Esophagus muscularis mucosa (tissue), 4 donors: ENCODE measurements at regions not wholly inside any gene's neighbourhood (a gene's known extent, or its start where the extent isn't known, plus 50 kb on each side); places are given as distances from the start of the nearest gene placed in this dataset.
"Not testable (repeated sequence)": the region's sequence is repeated elsewhere in the genome, so short reads cannot be mapped to it uniquely, and the experiment has no call there.

Experiments
- DNase-seq: peaks from one replicate; pipeline ENCODE4 v3.0.0-alpha.2; 2017; ENCODE audit errors: extremely low spot score
- H3K27ac ChIP-seq, 4 donors: fragments of 200-600 bp; sonication (generic); replicated peaks in 1 of 4; 1 replicate in 3 of 4; 2 replicates in 1 of 4; pipeline ENCODE4 v1.5.1; 2016 to 2019; ENCODE audit warnings: mild to moderate bottlenecking in 1 of 4
- H3K27me3 ChIP-seq, 4 donors: fragments of 200-600 bp; sonication (generic); one replicate each; pipeline versions ENCODE4 v1.5.1 to v1.6.0; 2016 to 2019
- H3K36me3 ChIP-seq, 4 donors: fragments of 200-600 bp; sonication (generic); one replicate each; pipeline ENCODE4 v1.5.1; 2016 to 2019
- H3K4me1 ChIP-seq, 4 donors: fragments of 200-600 bp; sonication (generic); one replicate each; pipeline ENCODE4 v1.5.1; 2016 to 2019
- H3K4me3 ChIP-seq, 4 donors: fragments of 200-600 bp; sonication (generic); 1 replicate in 2 of 4; 2 replicates in 2 of 4; pipeline ENCODE4 v1.5.1; 2016 to 2019; ENCODE audit warnings: mild to moderate bottlenecking in 4 of 4, moderate library complexity in 1 of 4
- H3K9me3 ChIP-seq, 4 donors: fragments of 200-600 bp; sonication (generic); 1 replicate in 3 of 4; 2 replicates in 1 of 4; pipeline ENCODE4 v1.5.1; 2016 to 2019
- EP300 ChIP-seq: sonication (generic); formaldehyde crosslinking; IDR thresholded peaks from one replicate; pipeline ENCODE4 v1.6.1; 2017; ENCODE audit warnings: antibody characterized with exemption
- POLR2A ChIP-seq: fragments of 450-650 bp; IDR thresholded peaks from one replicate; pipeline ENCODE4 v1.6.1; 2017; ENCODE audit warnings: antibody characterized with exemption, moderate library complexity, mild to moderate bottlenecking, low read depth
- POLR2AphosphoS5 ChIP-seq, 2 donors: sonication (generic); formaldehyde crosslinking; IDR thresholded peaks; one replicate each; pipeline ENCODE4 v1.6.1; 2017; ENCODE audit warnings: antibody characterized with exemption in 2 of 2
- WGBS: methylation state at CpG from one replicate; pipeline ENCODE4 v1.1.5; 2018; 5-methylcytosine and 5-hydroxymethylcytosine counted together
- intact Hi-C: fragments of 100-400 bp; cut with DNase I; formaldehyde crosslinking; loops from one replicate; pipeline ENCODE4 v1.15.1; 2023
- TF ChIP-seq, protein P1 (sequence below), 3 experiments: fragments of 200-600 bp in 2 of 3; fragments of 450-650 bp in 1 of 3; sonication (generic) in 2 of 3; IDR thresholded peaks; one replicate each; pipeline ENCODE4 v1.5.1; 2017 to 2019; ENCODE audit warnings: antibody characterized with exemption in 3 of 3, mild to moderate bottlenecking in 2 of 3, moderate library complexity in 1 of 3

DNA sequence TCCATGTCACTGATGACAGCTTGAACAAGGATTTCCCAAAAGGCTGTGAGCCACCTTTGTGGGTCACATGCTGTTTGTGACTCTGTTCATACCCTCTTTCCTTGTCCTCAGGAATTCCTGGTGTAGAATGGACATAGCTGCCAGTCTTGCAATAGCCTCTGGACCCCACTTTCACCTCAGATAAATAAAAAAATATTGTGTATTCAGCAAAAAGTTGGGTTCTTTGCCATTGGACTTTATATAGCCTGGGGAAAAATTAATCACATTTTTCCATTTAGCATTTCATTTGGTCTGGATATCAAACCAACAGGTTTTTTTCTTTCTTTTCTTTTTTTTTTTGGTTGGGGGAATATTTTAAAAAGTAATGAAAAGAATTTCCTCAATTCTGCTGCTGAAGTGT is 144.8 kb downstream of the PDCD6IP start:
- TF ChIP-seq POLR2A (no peak), EP300 (no peak), POLR2AphosphoS5 (IDR thresholded peaks at IDR 0.05) (no peak)
- TF ChIP-seq, protein P1, sequence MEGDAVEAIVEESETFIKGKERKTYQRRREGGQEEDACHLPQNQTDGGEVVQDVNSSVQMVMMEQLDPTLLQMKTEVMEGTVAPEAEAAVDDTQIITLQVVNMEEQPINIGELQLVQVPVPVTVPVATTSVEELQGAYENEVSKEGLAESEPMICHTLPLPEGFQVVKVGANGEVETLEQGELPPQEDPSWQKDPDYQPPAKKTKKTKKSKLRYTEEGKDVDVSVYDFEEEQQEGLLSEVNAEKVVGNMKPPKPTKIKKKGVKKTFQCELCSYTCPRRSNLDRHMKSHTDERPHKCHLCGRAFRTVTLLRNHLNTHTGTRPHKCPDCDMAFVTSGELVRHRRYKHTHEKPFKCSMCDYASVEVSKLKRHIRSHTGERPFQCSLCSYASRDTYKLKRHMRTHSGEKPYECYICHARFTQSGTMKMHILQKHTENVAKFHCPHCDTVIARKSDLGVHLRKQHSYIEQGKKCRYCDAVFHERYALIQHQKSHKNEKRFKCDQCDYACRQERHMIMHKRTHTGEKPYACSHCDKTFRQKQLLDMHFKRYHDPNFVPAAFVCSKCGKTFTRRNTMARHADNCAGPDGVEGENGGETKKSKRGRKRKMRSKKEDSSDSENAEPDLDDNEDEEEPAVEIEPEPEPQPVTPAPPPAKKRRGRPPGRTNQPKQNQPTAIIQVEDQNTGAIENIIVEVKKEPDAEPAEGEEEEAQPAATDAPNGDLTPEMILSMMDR (IDR thresholded peaks at IDR 0.05): no peak
- Histone ChIP-seq H3K4me1 (no peaks in the 10 kb centered on the region), H3K9me3 (no peaks in the 10 kb centered on the region), H3K36me3 (no peaks in the 10 kb centered on the region), H3K4me3 (no peak overlapping the region), H3K27me3 (no peaks in the 10 kb centered on the region), H3K27ac (no peak overlapping the region)
- intact Hi-C loops: no loop called here
- peak; percentile 47 for DNase-seq

DNA sequence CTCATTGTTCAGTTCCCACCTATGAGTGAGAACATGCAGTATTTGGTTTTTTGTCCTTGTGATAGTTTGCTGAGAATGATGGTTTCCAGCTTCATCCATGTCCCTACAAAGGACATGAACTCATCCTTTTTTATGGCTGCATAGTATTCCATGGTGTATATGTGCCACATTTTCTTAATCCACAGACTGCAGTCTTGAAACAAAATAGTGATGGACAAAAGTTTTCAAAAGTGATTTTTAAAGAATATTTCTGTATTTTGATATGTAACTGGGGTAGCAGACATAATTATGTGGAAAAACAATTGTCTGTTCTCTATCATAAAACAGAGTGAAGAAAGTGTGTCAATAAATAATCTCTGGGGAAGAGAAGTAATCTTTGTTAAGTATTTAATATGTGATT is 148.2 kb downstream of the PDCD6IP start:
- H3K27me3 ChIP-seq, H3K27ac ChIP-seq, H3K4me1 ChIP-seq, intact Hi-C loops, H3K36me3 ChIP-seq, H3K9me3 ChIP-seq, H3K4me3 ChIP-seq, DNase-seq: not testable (repeated sequence)

DNA sequence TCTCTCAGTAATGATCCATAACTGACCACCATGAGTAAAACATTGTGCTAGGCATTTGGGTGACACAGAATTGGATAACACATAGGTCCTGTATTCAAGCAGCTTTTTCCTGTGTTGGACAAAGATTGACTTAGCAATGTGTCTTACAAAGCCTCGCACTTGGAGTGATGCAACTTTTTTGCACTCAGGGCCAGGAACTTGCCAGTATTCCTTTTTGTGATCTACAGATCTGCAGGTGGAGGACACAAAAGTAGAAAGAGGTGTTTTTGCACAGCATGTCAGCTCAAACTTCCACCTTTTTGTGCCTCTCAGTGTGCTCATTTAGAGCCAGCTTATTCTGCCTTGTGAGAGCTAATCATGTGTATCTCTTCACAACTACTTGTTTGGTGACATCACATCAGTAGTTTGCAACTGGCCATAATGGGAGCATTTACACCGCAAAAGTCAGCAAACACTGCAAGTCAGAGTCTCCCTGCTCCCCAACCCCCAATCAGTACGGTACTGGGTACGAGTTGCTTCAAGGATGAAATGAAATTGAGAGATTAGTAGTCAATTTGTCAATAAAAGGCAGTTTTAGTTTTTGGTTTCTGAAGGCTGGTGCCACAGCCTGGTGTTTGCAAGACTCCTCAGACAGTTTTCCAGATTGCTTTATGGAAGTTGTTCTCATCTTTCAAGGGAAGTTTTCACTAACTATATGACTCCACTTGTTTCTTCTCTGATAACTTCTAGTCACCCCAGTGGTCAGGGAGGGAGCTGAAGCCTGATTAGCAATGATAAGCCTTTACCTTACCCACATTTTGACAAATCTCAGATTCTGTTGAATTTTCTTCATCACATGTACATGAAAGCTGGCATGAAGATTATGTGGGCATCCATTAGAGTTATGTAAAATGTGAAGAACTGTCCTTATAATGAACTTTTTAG is 149.1 kb downstream of the PDCD6IP start:
- Histone ChIP-seq H3K36me3 (no peaks in the 10 kb centered on the region), H3K27ac (no peak overlapping the region), H3K4me3 (no peak overlapping the region), H3K27me3 (no peaks in the 10 kb centered on the region), H3K4me1 (no peaks in the 10 kb centered on the region), H3K9me3 (no peaks in the 10 kb centered on the region)
- peak; percentile 84 for DNase-seq
- WGBS: 72% methylated on average over 4 of the region's 4 CpGs
- TF ChIP-seq POLR2AphosphoS5 (IDR thresholded peaks at IDR 0.05): no peak
- TF ChIP-seq POLR2A: no peak
- TF ChIP-seq, protein P1 (IDR thresholded peaks at IDR 0.05): no peak
- intact Hi-C loops: no loop called here

GRCh38 chr3:33949074-33949473 is 150.6 kb downstream of the PDCD6IP start:
- intact Hi-C loops: no loop called here
- no peaks in the 10 kb centered on the region for H3K4me1 ChIP-seq
- no peaks in the 10 kb centered on the region for H3K27me3 ChIP-seq
- no peaks in the 10 kb centered on the region for H3K9me3 ChIP-seq
- 25% methylated on average over 1 of the region's 1 CpG for WGBS
- TF ChIP-seq POLR2AphosphoS5 (IDR thresholded peaks at IDR 0.05): no peak
- TF ChIP-seq, protein P1 (IDR thresholded peaks at IDR 0.05): no peak
- no peak for TF ChIP-seq POLR2A
- TF ChIP-seq EP300: no peak
- peak; percentile 79 for DNase-seq
- no peak overlapping the region for H3K27ac ChIP-seq
- H3K36me3 ChIP-seq: no peaks in the 10 kb centered on the region
- no peak overlapping the region for H3K4me3 ChIP-seq

- no peak overlapping the region for H3K27ac ChIP-seq
- 85% methylated on average over 3 of the region's 3 CpGs for WGBS
- intact Hi-C loops: no loop called here
- no peaks in the 10 kb centered on the region for H3K36me3 ChIP-seq
- H3K27me3 ChIP-seq: no peaks in the 10 kb centered on the region
- peak; percentile 72 for DNase-seq
- H3K9me3 ChIP-seq: no peaks in the 10 kb centered on the region
- H3K4me3 ChIP-seq: no peak overlapping the region
- H3K4me1 ChIP-seq: no peaks in the 10 kb centered on the region
- TF ChIP-seq POLR2A: no peak
- TF ChIP-seq EP300: no peak
- TF ChIP-seq, protein P1 (IDR thresholded peaks at IDR 0.05): no peak
- TF ChIP-seq POLR2AphosphoS5 (IDR thresholded peaks at IDR 0.05): no peak
Measured at GRCh38 chr3:33954956-33955355, 156.5 kb downstream of the PDCD6IP start.
